OCI-LY3 (cell line): ENCODE measurements at regions not wholly inside any gene's neighbourhood (a gene's known extent, or its start where the extent isn't known, plus 50 kb on each side); places are given as distances from the start of the nearest gene placed in this dataset.

ENCODE experiments used
- H2AFZ ChIP-seq: fragments of 200-600, 300-600 bp; shearing (Covaris generic); 2 replicates; pipeline ENCODE4 v1.6.0; 2014; ENCODE audit warnings: antibody characterized with exemption, low read depth, low read length
- H3K27ac ChIP-seq: fragments of 200-600, 300-600 bp; sonication (generic); 2 replicates; pipeline ENCODE4 v1.5.1; 2014; ENCODE audit warnings: mild to moderate bottlenecking, low read length, moderate library complexity, mixed read lengths
- H3K27me3 ChIP-seq: fragments of 200-600, 300-600 bp; sonication (generic); 2 replicates; pipeline ENCODE4 v1.6.1; 2014; ENCODE audit warnings: low read depth, low read length, mixed read lengths
- H3K36me3 ChIP-seq: fragments of 200-600, 300-600 bp; sonication (generic); replicated peaks from 2 replicates; pipeline ENCODE3; 2014; ENCODE audit warnings: low read depth, low read length, mixed read lengths
- H3K4me1 ChIP-seq: fragments of 300-600, 200-600 bp; sonication (generic); 2 replicates; pipeline ENCODE4 v1.6.1; 2014; ENCODE audit warnings: low read length, mixed read lengths
- H3K4me2 ChIP-seq: fragments of 200-600, 300-600 bp; sonication (generic); 2 replicates; pipeline ENCODE4 v1.6.1; 2014; ENCODE audit warnings: low read length, mixed read lengths
- H3K4me3 ChIP-seq: fragments of 300-600, 200-600 bp; sonication (generic); 2 replicates; pipeline ENCODE4 v1.5.1; 2014; ENCODE audit warnings: antibody characterized with exemption, mild to moderate bottlenecking, low read length, moderate library complexity
- H3K79me2 ChIP-seq: fragments of 300-600, 200-600 bp; shearing (Covaris generic); 2 replicates; pipeline ENCODE4 v1.6.1; 2014; ENCODE audit warnings: mild to moderate bottlenecking, low read length, mixed read lengths
- H3K9ac ChIP-seq: fragments of 300-600, 200-600 bp; shearing (Covaris generic); 2 replicates; pipeline ENCODE4 v1.6.0; 2014; ENCODE audit warnings: mild to moderate bottlenecking, low read length, moderate library complexity
- H3K9me3 ChIP-seq: fragments of 200-600, 300-600 bp; shearing (Covaris generic); 2 replicates; pipeline ENCODE4 v1.6.1; 2014; ENCODE audit warnings: low read length, mixed read lengths; ENCODE audit not compliant: insufficient read depth
- H4K20me1 ChIP-seq: fragments of 200-600, 300-600 bp; sonication (generic); 2 replicates; pipeline ENCODE4 v1.6.1; 2016; ENCODE audit warnings: low read length, mixed read lengths; ENCODE audit not compliant: insufficient read depth
- CTCF ChIP-seq: fragments of 200-600, 300-600 bp; sonication (generic); IDR thresholded peaks from 2 replicates; pipeline ENCODE4 v1.5.1; 2014; ENCODE audit warnings: antibody characterized with exemption, low read length, low read depth
- EZH2phosphoT487 ChIP-seq: fragments of 200-600 bp; shearing (Covaris generic); IDR thresholded peaks from 2 replicates; pipeline ENCODE4 v1.6.1; 2018; ENCODE audit warnings: antibody characterized with exemption, mixed run types, low read depth

DNA sequence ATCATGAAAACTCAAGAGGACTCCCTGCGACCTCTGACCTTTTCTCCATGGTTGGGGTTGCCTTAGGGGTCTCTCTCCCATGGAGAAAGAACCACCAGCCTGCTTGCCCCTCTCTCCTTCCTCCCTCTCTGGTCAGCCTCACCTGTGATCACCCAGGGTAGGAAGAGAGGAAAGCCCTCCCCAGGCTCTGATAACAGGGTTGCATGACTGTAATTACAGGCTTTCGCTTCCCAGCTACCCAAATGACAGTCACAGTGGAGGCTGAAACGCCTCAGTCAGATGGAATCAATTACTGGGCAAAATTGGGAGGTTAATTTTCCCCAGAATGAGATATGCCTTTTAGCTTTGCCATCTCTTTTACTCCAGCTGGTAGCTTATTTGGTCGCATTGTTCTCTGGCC, 265.8 kb upstream of the SOX9 start:
- no peak overlapping the region for H2AFZ ChIP-seq
- no peak overlapping the region for H3K9ac ChIP-seq
- H3K36me3 ChIP-seq, result no peaks in the 10 kb centered on the region
- H3K4me1 ChIP-seq, result no peaks in the 10 kb centered on the region
- H4K20me1 ChIP-seq, result no peaks in the 10 kb centered on the region
- no peaks in the 10 kb centered on the region for H3K79me2 ChIP-seq
- no peak overlapping the region for H3K4me2 ChIP-seq
- H3K27ac ChIP-seq, result no peak overlapping the region
- TF ChIP-seq CTCF (no peak), EZH2phosphoT487 (no peak)
- H3K9me3 ChIP-seq, result no peaks in the 10 kb centered on the region
- no peaks in the 10 kb centered on the region for H3K27me3 ChIP-seq
- no peak overlapping the region for H3K4me3 ChIP-seq

DNA sequence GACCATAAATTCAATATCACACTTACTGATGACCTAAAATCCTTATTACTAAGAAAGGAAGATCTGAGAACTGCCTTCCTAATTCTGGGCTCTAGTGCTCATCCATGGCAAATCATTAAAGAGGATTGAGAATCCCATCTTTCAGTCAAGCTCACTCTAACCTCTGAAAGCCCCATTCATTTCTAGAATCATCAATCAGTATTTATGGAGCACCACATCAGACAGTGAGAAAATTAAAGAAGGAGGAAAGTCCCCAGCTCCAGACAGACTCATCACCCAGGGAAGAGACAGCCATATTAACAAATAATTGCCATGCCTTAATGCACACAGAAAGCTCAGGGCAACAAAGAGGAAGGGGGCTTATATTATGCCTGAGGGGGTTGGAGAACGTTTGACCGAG, 256.1 kb upstream of the SOX9 start:
- Histone ChIP-seq H3K4me1 (no peaks in the 10 kb centered on the region), H2AFZ (no peak overlapping the region), H3K4me2 (no peak overlapping the region), H3K79me2 (no peaks in the 10 kb centered on the region), H3K27me3 (no peaks in the 10 kb centered on the region), H3K36me3 (no peaks in the 10 kb centered on the region), H3K9ac (no peak overlapping the region), H4K20me1 (no peaks in the 10 kb centered on the region), H3K4me3 (no peak overlapping the region), H3K27ac (no peak overlapping the region), H3K9me3 (no peaks in the 10 kb centered on the region)
- no peak for TF ChIP-seq CTCF

DNA sequence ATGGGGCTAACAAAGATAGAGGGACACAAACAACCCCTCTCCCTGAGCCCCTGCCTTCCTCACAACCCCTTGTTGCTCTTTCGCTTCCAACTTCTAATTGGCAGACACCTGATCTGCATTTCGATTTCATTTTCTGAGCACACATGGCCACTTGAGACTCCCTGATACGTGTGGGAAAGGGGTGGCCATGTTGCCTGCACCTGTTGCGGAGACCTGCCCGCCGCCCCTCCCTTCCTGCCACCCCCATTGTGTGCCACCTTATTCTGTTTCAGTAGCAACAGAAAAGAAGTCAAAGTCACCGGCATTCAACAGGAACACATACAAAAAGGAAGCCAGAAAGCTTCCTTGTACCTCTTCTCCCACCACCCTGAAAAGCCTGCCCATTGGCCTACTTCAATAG, 254.7 kb upstream of the SOX9 start:
- Histone ChIP-seq H4K20me1 (no peaks in the 10 kb centered on the region), H3K27me3 (no peaks in the 10 kb centered on the region), H3K4me2 (no peak overlapping the region), H3K4me3 (no peak overlapping the region), H3K4me1 (no peaks in the 10 kb centered on the region), H3K79me2 (no peaks in the 10 kb centered on the region), H3K36me3 (no peaks in the 10 kb centered on the region), H3K9ac (no peak overlapping the region), H3K27ac (no peak overlapping the region), H2AFZ (no peak overlapping the region), H3K9me3 (no peaks in the 10 kb centered on the region)
- TF ChIP-seq EZH2phosphoT487, result no peak
- no peak for TF ChIP-seq CTCF

DNA sequence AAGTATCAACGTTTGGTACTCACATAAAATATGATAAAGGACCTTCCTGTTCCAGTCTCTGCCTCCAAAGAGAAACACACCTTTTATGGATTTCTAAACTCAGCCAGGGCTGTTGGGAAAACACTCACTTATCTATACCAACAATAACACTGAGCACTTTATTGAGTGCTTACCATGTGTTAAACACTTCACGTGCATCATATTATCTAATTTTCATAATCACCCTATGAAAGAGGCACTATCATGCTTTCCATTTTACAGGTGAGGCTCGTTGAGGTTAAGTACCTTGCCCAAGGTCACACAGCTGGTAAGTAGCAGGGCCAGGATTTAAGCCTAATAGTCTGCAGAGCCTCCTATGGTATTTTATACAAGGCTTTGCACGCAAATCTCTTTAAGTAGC, 251.5 kb upstream of the SOX9 start:
- Histone ChIP-seq H3K79me2 (no peaks in the 10 kb centered on the region), H3K9me3 (no peaks in the 10 kb centered on the region), H3K27ac (no peak overlapping the region), H2AFZ (no peak overlapping the region), H3K4me1 (no peaks in the 10 kb centered on the region), H3K9ac (no peak overlapping the region), H4K20me1 (no peaks in the 10 kb centered on the region), H3K4me2 (no peak overlapping the region), H3K4me3 (no peak overlapping the region), H3K27me3 (no peaks in the 10 kb centered on the region), H3K36me3 (no peaks in the 10 kb centered on the region)
- TF ChIP-seq EZH2phosphoT487, result no peak
- no peak for TF ChIP-seq CTCF
